ENCODE measurements at regions not wholly inside any gene's neighbourhood (a gene's known extent, or its start where the extent isn't known, plus 50 kb on each side); places are given as distances from the start of the nearest gene placed in this dataset.

GRCh38 chr4:12949719-12950490 is 534.2 kb downstream of the RAB28 start:
- Histone ChIP-seq H4K20me1 (ENCODE audit: insufficient read depth) (no peaks in the 10 kb centered on the region), H3K9ac (ENCODE audit: low read length) (no peak overlapping the region), H2AFZ (ENCODE audit: low read depth, low read length) (no peak overlapping the region), H3K79me2 (replicated peaks; ENCODE audit: insufficient read depth, low read length) (no peaks in the 10 kb centered on the region), H3F3A (ENCODE audit: insufficient read depth, low read length, poor library complexity, severe bottlenecking) (no peaks in the 10 kb centered on the region), H3K27ac (ENCODE audit: low read length) (no peak overlapping the region), H3K9me3 (ENCODE audit: low read length) (no peaks in the 10 kb centered on the region), H3K4me3 (ENCODE audit: low read length) (no peak overlapping the region), H3K4me2 (ENCODE audit: low read length) (no peak overlapping the region), H3K9me2 (ENCODE audit: insufficient read depth, low read length) (no peaks in the 10 kb centered on the region), H3K36me3 (ENCODE audit: insufficient read depth, low read length) (no peaks in the 10 kb centered on the region), H3K27me3 (ENCODE audit: insufficient read depth, low read depth, low read length) (no peaks in the 10 kb centered on the region)
- TF ChIP-seq, protein P1, sequence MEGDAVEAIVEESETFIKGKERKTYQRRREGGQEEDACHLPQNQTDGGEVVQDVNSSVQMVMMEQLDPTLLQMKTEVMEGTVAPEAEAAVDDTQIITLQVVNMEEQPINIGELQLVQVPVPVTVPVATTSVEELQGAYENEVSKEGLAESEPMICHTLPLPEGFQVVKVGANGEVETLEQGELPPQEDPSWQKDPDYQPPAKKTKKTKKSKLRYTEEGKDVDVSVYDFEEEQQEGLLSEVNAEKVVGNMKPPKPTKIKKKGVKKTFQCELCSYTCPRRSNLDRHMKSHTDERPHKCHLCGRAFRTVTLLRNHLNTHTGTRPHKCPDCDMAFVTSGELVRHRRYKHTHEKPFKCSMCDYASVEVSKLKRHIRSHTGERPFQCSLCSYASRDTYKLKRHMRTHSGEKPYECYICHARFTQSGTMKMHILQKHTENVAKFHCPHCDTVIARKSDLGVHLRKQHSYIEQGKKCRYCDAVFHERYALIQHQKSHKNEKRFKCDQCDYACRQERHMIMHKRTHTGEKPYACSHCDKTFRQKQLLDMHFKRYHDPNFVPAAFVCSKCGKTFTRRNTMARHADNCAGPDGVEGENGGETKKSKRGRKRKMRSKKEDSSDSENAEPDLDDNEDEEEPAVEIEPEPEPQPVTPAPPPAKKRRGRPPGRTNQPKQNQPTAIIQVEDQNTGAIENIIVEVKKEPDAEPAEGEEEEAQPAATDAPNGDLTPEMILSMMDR (IDR thresholded peaks at IDR 0.05; ENCODE audit: poor library complexity, severe bottlenecking): no peak
- TF ChIP-seq RAD21 (conservative IDR thresholded peaks at IDR 0.05) (no peak), EP300 (conservative IDR thresholded peaks at IDR 0.05; ENCODE audit: poor library complexity, severe bottlenecking) (no peak), TAF1 (IDR thresholded peaks at IDR 0.05; ENCODE audit: low read depth) (no peak), EZH2 (IDR thresholded peaks at IDR 0.05; ENCODE audit: borderline replicate concordance, insufficient read depth, low read length, poor library complexity, severe bottlenecking) (no peak), POLR2AphosphoS5 (IDR thresholded peaks at IDR 0.05) (no peak), MXI1 (conservative IDR thresholded peaks at IDR 0.05; ENCODE audit: poor library complexity, severe bottlenecking) (no peak), SMC3 (conservative IDR thresholded peaks at IDR 0.05; ENCODE audit: poor library complexity) (no peak)
- TF ChIP-seq, protein P2, sequence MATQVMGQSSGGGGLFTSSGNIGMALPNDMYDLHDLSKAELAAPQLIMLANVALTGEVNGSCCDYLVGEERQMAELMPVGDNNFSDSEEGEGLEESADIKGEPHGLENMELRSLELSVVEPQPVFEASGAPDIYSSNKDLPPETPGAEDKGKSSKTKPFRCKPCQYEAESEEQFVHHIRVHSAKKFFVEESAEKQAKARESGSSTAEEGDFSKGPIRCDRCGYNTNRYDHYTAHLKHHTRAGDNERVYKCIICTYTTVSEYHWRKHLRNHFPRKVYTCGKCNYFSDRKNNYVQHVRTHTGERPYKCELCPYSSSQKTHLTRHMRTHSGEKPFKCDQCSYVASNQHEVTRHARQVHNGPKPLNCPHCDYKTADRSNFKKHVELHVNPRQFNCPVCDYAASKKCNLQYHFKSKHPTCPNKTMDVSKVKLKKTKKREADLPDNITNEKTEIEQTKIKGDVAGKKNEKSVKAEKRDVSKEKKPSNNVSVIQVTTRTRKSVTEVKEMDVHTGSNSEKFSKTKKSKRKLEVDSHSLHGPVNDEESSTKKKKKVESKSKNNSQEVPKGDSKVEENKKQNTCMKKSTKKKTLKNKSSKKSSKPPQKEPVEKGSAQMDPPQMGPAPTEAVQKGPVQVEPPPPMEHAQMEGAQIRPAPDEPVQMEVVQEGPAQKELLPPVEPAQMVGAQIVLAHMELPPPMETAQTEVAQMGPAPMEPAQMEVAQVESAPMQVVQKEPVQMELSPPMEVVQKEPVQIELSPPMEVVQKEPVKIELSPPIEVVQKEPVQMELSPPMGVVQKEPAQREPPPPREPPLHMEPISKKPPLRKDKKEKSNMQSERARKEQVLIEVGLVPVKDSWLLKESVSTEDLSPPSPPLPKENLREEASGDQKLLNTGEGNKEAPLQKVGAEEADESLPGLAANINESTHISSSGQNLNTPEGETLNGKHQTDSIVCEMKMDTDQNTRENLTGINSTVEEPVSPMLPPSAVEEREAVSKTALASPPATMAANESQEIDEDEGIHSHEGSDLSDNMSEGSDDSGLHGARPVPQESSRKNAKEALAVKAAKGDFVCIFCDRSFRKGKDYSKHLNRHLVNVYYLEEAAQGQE (IDR thresholded peaks at IDR 0.05; ENCODE audit: borderline replicate concordance): no peak

- Histone ChIP-seq H3K27me3 (ENCODE audit: insufficient read depth, low read depth, low read length) (no peaks in the 10 kb centered on the region), H3K27ac (ENCODE audit: low read length) (no peak overlapping the region), H2AFZ (ENCODE audit: low read depth, low read length) (no peak overlapping the region), H3F3A (ENCODE audit: insufficient read depth, low read length, poor library complexity, severe bottlenecking) (no peaks in the 10 kb centered on the region), H3K9me3 (ENCODE audit: low read length) (no peaks in the 10 kb centered on the region), H3K4me3 (ENCODE audit: low read length) (no peak overlapping the region), H4K20me1 (ENCODE audit: insufficient read depth) (no peaks in the 10 kb centered on the region), H3K36me3 (ENCODE audit: insufficient read depth, low read length) (no peaks in the 10 kb centered on the region), H3K9ac (ENCODE audit: low read length) (no peak overlapping the region), H3K4me2 (ENCODE audit: low read length) (no peak overlapping the region), H3K9me2 (ENCODE audit: insufficient read depth, low read length) (no peaks in the 10 kb centered on the region), H3K79me2 (replicated peaks; ENCODE audit: insufficient read depth, low read length) (no peaks in the 10 kb centered on the region)
- TF ChIP-seq SMC3 (conservative IDR thresholded peaks at IDR 0.05; ENCODE audit: poor library complexity) (no peak), EP300 (conservative IDR thresholded peaks at IDR 0.05; ENCODE audit: poor library complexity, severe bottlenecking) (no peak)
Measured at GRCh38 chr4:12943069-12943468, 541.1 kb downstream of the RAB28 start.
